ENCODE measurements at regions not wholly inside any gene's neighbourhood (a gene's known extent, or its start where the extent isn't known, plus 50 kb on each side); places are given as distances from the start of the nearest gene placed in this dataset.
"Not testable (repeated sequence)": the region's sequence is repeated elsewhere in the genome, so short reads cannot be mapped to it uniquely, and the experiment has no call there.

GRCh38 chr10:10074847-10075246, 942.8 kb upstream of the CELF2 start:
- TF ChIP-seq, protein P1, sequence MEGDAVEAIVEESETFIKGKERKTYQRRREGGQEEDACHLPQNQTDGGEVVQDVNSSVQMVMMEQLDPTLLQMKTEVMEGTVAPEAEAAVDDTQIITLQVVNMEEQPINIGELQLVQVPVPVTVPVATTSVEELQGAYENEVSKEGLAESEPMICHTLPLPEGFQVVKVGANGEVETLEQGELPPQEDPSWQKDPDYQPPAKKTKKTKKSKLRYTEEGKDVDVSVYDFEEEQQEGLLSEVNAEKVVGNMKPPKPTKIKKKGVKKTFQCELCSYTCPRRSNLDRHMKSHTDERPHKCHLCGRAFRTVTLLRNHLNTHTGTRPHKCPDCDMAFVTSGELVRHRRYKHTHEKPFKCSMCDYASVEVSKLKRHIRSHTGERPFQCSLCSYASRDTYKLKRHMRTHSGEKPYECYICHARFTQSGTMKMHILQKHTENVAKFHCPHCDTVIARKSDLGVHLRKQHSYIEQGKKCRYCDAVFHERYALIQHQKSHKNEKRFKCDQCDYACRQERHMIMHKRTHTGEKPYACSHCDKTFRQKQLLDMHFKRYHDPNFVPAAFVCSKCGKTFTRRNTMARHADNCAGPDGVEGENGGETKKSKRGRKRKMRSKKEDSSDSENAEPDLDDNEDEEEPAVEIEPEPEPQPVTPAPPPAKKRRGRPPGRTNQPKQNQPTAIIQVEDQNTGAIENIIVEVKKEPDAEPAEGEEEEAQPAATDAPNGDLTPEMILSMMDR (IDR thresholded peaks at IDR 0.05): not testable (repeated sequence)
- TF ChIP-seq EZH2 (IDR thresholded peaks at IDR 0.05): not testable (repeated sequence)

Data from neural progenitor cell (in vitro differentiated cells).